A549 (cell line): ENCODE measurements at regions not wholly inside any gene's neighbourhood (a gene's known extent, or its start where the extent isn't known, plus 50 kb on each side); places are given as distances from the start of the nearest gene placed in this dataset.

Experiments used
- ATAC-seq, 2 experiments: fragments of 200-7000 bp in 1 of 2; fragments of >200 bp in 1 of 2; cut with Nextera tagmentation in 1 of 2; cut with Tn5 transposase in 1 of 2; 3 replicates each; pipeline versions ENCODE4 v1.8.0 to v1.9.1; 2018 to 2020; ENCODE audit warnings: mild to moderate bottlenecking in 1 of 2, moderate library complexity in 1 of 2
- CTCF ChIA-PET: fragments of 300-600 bp; sonication (Branson Sonifier 250); formaldehyde crosslinking; extraction: SDS; loops from one replicate; lab custom pipeline; 2021; ENCODE audit warnings: antibody characterized with exemption, inconsistent platforms; lab: Yijun Ruan, JAX
- POLR2A ChIA-PET: fragments of 350-600 bp; formaldehyde crosslinking; extraction: SDS; loops from one replicate; lab custom pipeline; 2021; ENCODE audit warnings: antibody characterized with exemption, inconsistent platforms; lab: Yijun Ruan, JAX
- DNase-seq, 2 experiments: peaks; one replicate each; pipeline versions ENCODE4 v3.0.0 to v3.0.0-alpha.2; 2011 to 2016; ENCODE audit warnings: low read depth in 1 of 2, low spot score in 1 of 2
- FAIRE-seq: peaks from 2 replicates; lab custom pipeline; 2011; peaks lifted over from hg19 to GRCh38; lab: Jason Lieb, UNC
- H3K27ac ChIP-seq, 2 experiments: fragments of >200 bp; sonication (Bioruptor Twin); formaldehyde crosslinking; 3 replicates each; pipeline ENCODE4 v1.5.1; 2016 to 2017
- H3K4me1 ChIP-seq: fragments of >200 bp; sonication (Bioruptor Twin); formaldehyde crosslinking; 3 replicates; pipeline ENCODE4 v1.6.1; 2016
- H3K4me2 ChIP-seq: fragments of >200 bp; sonication (Bioruptor Twin); formaldehyde crosslinking; 3 replicates; pipeline ENCODE4 v1.6.1; 2016
- H3K4me3 ChIP-seq: fragments of >200 bp; sonication (Bioruptor Twin); formaldehyde crosslinking; 3 replicates; pipeline ENCODE4 v1.5.1; 2016
- H3K9me3 ChIP-seq: fragments of >200 bp; sonication (Bioruptor Twin); formaldehyde crosslinking; 3 replicates; pipeline ENCODE4 v1.6.1; 2016
- BCL3 ChIP-seq: fragments of >200 bp; sonication (Bioruptor Twin); formaldehyde crosslinking; IDR thresholded peaks from 3 replicates; pipeline ENCODE4 v1.6.1; 2016
- CBX2 ChIP-seq: fragments of 200-600 bp; sonication (generic); IDR thresholded peaks from 2 replicates; pipeline ENCODE4 v1.6.1; 2016; ENCODE audit warnings: low read depth, mild to moderate bottlenecking, borderline replicate concordance
- CBX8 ChIP-seq: fragments of 200-600 bp; sonication (generic); IDR thresholded peaks from 2 replicates; pipeline ENCODE4 v1.6.1; 2016
- CEBPB ChIP-seq, 2 experiments: fragments of >200 bp in 1 of 2; sonication (Bioruptor Twin) in 1 of 2; formaldehyde crosslinking in 1 of 2; IDR thresholded peaks; 2 replicates each; pipeline ENCODE4 v1.6.1; 2012 to 2016
- CHD4 ChIP-seq: fragments of 200-600 bp; sonication (generic); IDR thresholded peaks from 2 replicates; pipeline ENCODE4 v1.6.1; 2016; ENCODE audit warnings: antibody characterized with exemption, mild to moderate bottlenecking, borderline replicate concordance
- EHF ChIP-seq: fragments of 250-450 bp; sonication (Bioruptor Pico); IDR thresholded peaks from 2 replicates; pipeline ENCODE4 v1.5.0; 2020; ENCODE audit warnings: mild to moderate bottlenecking
- ESRRA ChIP-seq: fragments of 150-350 bp; IDR thresholded peaks from 2 replicates; pipeline ENCODE4 v1.6.1; 2014; ENCODE audit warnings: mild to moderate bottlenecking, low read length, borderline replicate concordance
- HOXA7 ChIP-seq: fragments of 250-450 bp; sonication (Bioruptor Pico); IDR thresholded peaks from 2 replicates; pipeline ENCODE4 v1.5.0; 2020; ENCODE audit warnings: mild to moderate bottlenecking, moderate library complexity
- HOXB5 ChIP-seq: fragments of 250-450 bp; sonication (Bioruptor Pico); IDR thresholded peaks from 2 replicates; pipeline ENCODE4 v1.5.0; 2020; ENCODE audit warnings: mild to moderate bottlenecking, moderate library complexity
- JUN ChIP-seq, 2 experiments: fragments of >200 bp; sonication (Bioruptor Twin); formaldehyde crosslinking; IDR thresholded peaks; 2 replicates in 1 of 2; 3 replicates in 1 of 2; pipeline ENCODE4 v1.6.1; 2016 to 2017
- KDM1A ChIP-seq: fragments of 200-600 bp; sonication (generic); IDR thresholded peaks from 2 replicates; pipeline ENCODE4 v1.6.1; 2016; ENCODE audit warnings: low read depth, mild to moderate bottlenecking
- MAFK ChIP-seq: fragments of 450-650 bp; IDR thresholded peaks from 2 replicates; pipeline ENCODE4 v1.6.1; 2014; ENCODE audit not compliant: partially characterized antibody
- MAX ChIP-seq: IDR thresholded peaks from 2 replicates; pipeline ENCODE4 v1.6.1; 2012
- NFE2L2 ChIP-seq: fragments of 150-350 bp; conservative IDR thresholded peaks from 2 replicates; pipeline ENCODE4 v1.6.1; 2014; ENCODE audit warnings: low read length
- NPAS2 ChIP-seq: fragments of 250-450 bp; sonication (Bioruptor Pico); IDR thresholded peaks from 2 replicates; pipeline ENCODE4 v1.8.0; 2022; ENCODE audit warnings: mild to moderate bottlenecking, moderate library complexity, borderline replicate concordance
- NR3C1 ChIP-seq: fragments of >200 bp; sonication (Bioruptor Twin); formaldehyde crosslinking; IDR thresholded peaks from 3 replicates; pipeline ENCODE4 v1.6.1; 2017
- PBX3 ChIP-seq: IDR thresholded peaks from 2 replicates; pipeline ENCODE4 v1.6.1; 2012
- POLR2A ChIP-seq: IDR thresholded peaks from 2 replicates; pipeline ENCODE4 v1.6.1; 2012; ENCODE audit warnings: mild to moderate bottlenecking, low read length
- POLR2AphosphoS2 ChIP-seq: conservative IDR thresholded peaks from 2 replicates; pipeline ENCODE4 v1.6.1; 2012; ENCODE audit warnings: low read length, improper control_type of control experiment, inconsistent platforms
- RAD21 ChIP-seq, 2 experiments: fragments of >200 bp in 1 of 2; sonication (Bioruptor Twin) in 1 of 2; formaldehyde crosslinking in 1 of 2; IDR thresholded peaks in 1 of 2; conservative IDR thresholded peaks in 1 of 2; 2 replicates in 1 of 2; 3 replicates in 1 of 2; pipeline ENCODE4 v1.6.1; 2012 to 2018; ENCODE audit warnings: inconsistent platforms in 1 of 2
- RCOR1 ChIP-seq: fragments of 150-350 bp; IDR thresholded peaks from 2 replicates; pipeline ENCODE4 v1.6.1; 2014; ENCODE audit warnings: antibody characterized with exemption, low read length, low read depth
- RFX5 ChIP-seq: fragments of 450-650 bp; IDR thresholded peaks from 2 replicates; pipeline ENCODE4 v1.7.1; 2014; ENCODE audit warnings: antibody characterized with exemption, mild to moderate bottlenecking, moderate library complexity
- RNF2 ChIP-seq: fragments of 200-600 bp; sonication (generic); IDR thresholded peaks from 2 replicates; pipeline ENCODE4 v1.6.1; 2016; ENCODE audit warnings: low read depth, mild to moderate bottlenecking, antibody characterized with exemption, moderate library complexity, borderline replicate concordance
- SREBF2 ChIP-seq: fragments of 450-650 bp; IDR thresholded peaks from 2 replicates; pipeline ENCODE4 v1.6.1; 2014; ENCODE audit warnings: mild to moderate bottlenecking, moderate library complexity
- TFCP2L1 ChIP-seq: fragments of 250-450 bp; sonication (Bioruptor Pico); IDR thresholded peaks from 2 replicates; pipeline ENCODE4 v1.5.0; 2021; ENCODE audit warnings: mild to moderate bottlenecking
- TP53 ChIP-seq: fragments of 250-450 bp; sonication (Bioruptor Pico); IDR thresholded peaks from 2 replicates; pipeline ENCODE4 v1.5.0; 2021; ENCODE audit warnings: mild to moderate bottlenecking, moderate library complexity
- ZC3H11A ChIP-seq: fragments of 450-650 bp; IDR thresholded peaks from 2 replicates; pipeline ENCODE4 v1.6.1; 2014; ENCODE audit warnings: antibody characterized with exemption, mild to moderate bottlenecking
- ZFP36 ChIP-seq: fragments of 450-650 bp; IDR thresholded peaks from 2 replicates; pipeline ENCODE4 v1.6.1; 2014; ENCODE audit warnings: borderline replicate concordance; ENCODE audit not compliant: partially characterized antibody
- ZNF302 ChIP-seq: fragments of 250-450 bp; sonication (Bioruptor Pico); IDR thresholded peaks from 2 replicates; pipeline ENCODE4 v1.9.0; 2021; ENCODE audit warnings: inconsistent platforms, mild to moderate bottlenecking, moderate library complexity
- ZSCAN20 ChIP-seq: fragments of 250-450 bp; sonication (Bioruptor Pico); IDR thresholded peaks from 2 replicates; pipeline ENCODE4 v1.8.0; 2022; ENCODE audit warnings: mild to moderate bottlenecking, moderate library complexity
- WGBS: methylation state at CpG from one replicate; pipeline ENCODE4 v1.1.6; 2017; ENCODE audit errors: missing lambda C conversion rate; 5-methylcytosine and 5-hydroxymethylcytosine counted together

- no peak for FAIRE-seq
- ChIA-PET POLR2A (no interaction called here), CTCF (no interaction called here)
- H3K4me1 ChIP-seq, result peaks cover 21% of the 10 kb centered on the region
- no peak overlapping the region for H3K4me3 ChIP-seq
- no peak for TF ChIP-seq NFE2L2
- TF ChIP-seq NR3C1, result no peak
- no peak for TF ChIP-seq ZFP36
- no peak for TF ChIP-seq RCOR1
- no peak for TF ChIP-seq KDM1A
- TF ChIP-seq TP53, result no peak
- no peak for TF ChIP-seq ZC3H11A
- TF ChIP-seq EHF (CRISPR knock-in tag), result no peak
- TF ChIP-seq POLR2A, result no peak
- TF ChIP-seq CHD4, result no peak
- TF ChIP-seq MAFK, result no peak
- no peak for DNase-seq
- no peaks in the 10 kb centered on the region for H3K9me3 ChIP-seq
- peak overlapping the region; percentile 8 to 16; a peak in 1 of 6 replicates for H3K27ac ChIP-seq
- 91% methylated on average over 4 of the region's 4 CpGs for WGBS
- ATAC-seq, result no peak
- H3K4me2 ChIP-seq, result peak overlapping the region; percentile 46; the same call in 2 of the 3 replicates
Observed at GRCh38 chr12:68530299-68530698, 80.4 kb upstream of the RAP1B start.

GRCh38 chr12:68530965-68531364 lies 79.7 kb upstream of the RAP1B start:
- Histone ChIP-seq H3K9me3 (no peaks in the 10 kb centered on the region), H3K4me2 (peak overlapping the region; percentile 46), H3K4me3 (no peak overlapping the region), H3K27ac (peak overlapping the region; percentile 8 to 16; a peak in 1 of 6 replicates), H3K4me1 (peaks cover 21% of the 10 kb centered on the region)
- ChIA-PET CTCF (no interaction called here), POLR2A (no interaction called here)
- TF ChIP-seq JUN (IDR thresholded peaks at IDR 0.05) (no peak), PBX3 (no peak), EHF (CRISPR knock-in tag) (no peak), RAD21 (conservative IDR thresholded peaks at IDR 0.05 in 1 of 2, IDR thresholded peaks at IDR 0.05 in 1 of 2) (no peak), MAX (no peak), HOXA7 (CRISPR knock-in tag) (no peak), RCOR1 (no peak), POLR2AphosphoS2 (no peak), TFCP2L1 (no peak), BCL3 (no peak), NFE2L2 (no peak), ZSCAN20 (CRISPR knock-in tag) (no peak), CBX2 (no peak), ZC3H11A (no peak), RNF2 (no peak), RFX5 (no peak), ZNF302 (no peak)
- WGBS, result 52% methylated on average over 1 of the region's 1 CpG
- DNase-seq (peak in 1 of 2 experiments; percentile 13), ATAC-seq (no peak), FAIRE-seq (no peak)

GRCh38 chr12:68532204-68532886 lies 78.4 kb upstream of the RAP1B start:
- 0 out of 6 replicates have a peak overlapping the region, but pooled peaks of 1 of the 2 experiments have one; percentile 24 for H3K27ac ChIP-seq
- ATAC-seq (no peak), FAIRE-seq (peak; percentile 7), DNase-seq (no peak)
- peaks cover 21% of the 10 kb centered on the region for H3K4me1 ChIP-seq
- H3K4me3 ChIP-seq, result no peak overlapping the region
- no peaks in the 10 kb centered on the region for H3K9me3 ChIP-seq
- 25% methylated on average over 1 of the region's 1 CpG for WGBS
- no peak for TF ChIP-seq SREBF2
- peak in 1 of 2 experiments; percentile 40; a peak in 1 of 4 replicates for TF ChIP-seq CEBPB (IDR thresholded peaks at IDR 0.05)
- no peak for TF ChIP-seq CBX8
- no peak for TF ChIP-seq ESRRA
- TF ChIP-seq NPAS2, result no peak
- no peak for TF ChIP-seq RFX5
- no peak for TF ChIP-seq HOXB5
- TF ChIP-seq POLR2A, result no peak
- CTCF ChIA-PET, result interaction anchor here (0.7 to 1.1 kb wide), 2 partner anchors 11 to 12 kb away, joined by 5 read pairs; no protein-coding TSS in a partner anchor
- H3K4me2 ChIP-seq, result peak overlapping the region; percentile 38
- POLR2A ChIA-PET, result no interaction called here
